NCI-H1417 treated with DMSO at 0.1 percent for 48 hours (cell line): ENCODE measurements at regions not wholly inside any gene's neighbourhood (a gene's known extent, or its start where the extent isn't known, plus 50 kb on each side); places are given as distances from the start of the nearest gene placed in this dataset.

ENCODE experiments used
- DNase-seq: peaks from one replicate; lab custom pipeline; 2025; lab: John Stamatoyannopoulos, UW

DNA sequence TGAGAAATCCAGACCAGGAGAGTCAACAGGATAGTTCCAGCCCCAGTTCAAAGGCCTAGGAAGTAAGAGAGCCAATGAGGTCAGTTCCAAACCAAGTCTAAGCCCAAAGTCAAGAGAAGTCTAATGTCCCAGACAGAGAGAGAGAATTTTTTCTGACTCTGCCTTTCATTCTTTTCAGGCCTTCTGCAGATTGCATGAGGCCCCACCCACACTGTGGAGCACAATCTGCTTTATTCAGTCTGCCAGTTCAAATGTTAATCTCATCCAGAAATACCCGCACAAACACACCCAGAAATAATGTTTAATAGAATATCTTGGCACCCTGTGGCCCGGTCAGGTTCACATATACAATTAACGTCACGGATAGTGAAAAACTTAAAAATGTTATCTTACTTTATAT is 962.4 kb upstream of the SOX9 start:
- DNase-seq: no peak

DNA sequence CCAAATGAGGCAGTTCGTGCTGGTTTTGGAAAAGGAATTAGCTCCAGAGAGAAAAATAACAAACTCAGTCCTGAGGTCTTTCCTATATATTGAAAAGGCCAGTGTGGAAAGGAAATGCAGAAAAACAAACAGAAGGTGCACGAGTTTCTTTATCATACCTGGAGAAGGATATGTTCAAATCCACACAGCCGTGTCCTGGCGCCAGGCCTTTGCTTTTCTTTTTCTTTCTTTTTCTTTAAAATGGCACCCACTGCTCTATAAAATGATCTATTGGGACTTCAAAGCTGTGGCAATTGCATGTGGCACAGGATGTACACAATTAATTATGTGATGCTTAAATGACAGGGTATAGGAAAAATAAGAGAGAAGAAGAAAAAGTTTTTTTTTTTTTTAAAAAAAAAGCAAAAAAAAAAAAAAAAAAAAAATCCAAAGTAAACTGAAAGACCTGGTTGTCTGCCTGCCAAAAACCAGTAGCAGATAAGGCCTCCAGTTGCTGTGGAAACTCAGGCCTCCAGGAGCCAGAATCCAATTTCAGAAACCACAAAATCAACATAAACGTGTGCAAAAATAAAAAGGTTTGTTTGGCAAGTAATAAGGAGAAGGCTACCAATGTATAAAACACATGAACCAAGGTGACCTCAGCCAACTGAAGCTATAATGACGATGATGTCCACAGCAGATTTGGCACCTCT is 957.6 kb upstream of the SOX9 start:
- peak; percentile 33 for DNase-seq

DNA sequence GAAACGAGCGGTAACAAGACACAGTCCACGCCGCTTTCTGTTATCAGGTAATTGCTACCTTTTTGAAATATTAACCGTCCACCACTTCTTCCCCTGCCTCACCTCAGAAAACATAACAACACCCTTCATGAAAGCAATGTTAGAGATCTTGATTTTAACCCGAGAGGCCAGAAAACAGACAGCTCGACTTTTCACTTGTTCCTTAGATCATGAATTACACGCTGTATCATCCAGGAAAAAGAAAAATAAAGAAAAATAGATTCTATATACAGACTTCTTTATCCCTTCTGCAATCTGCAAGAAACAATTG is 957.1 kb upstream of the SOX9 start:
- DNase-seq: no peak

DNA sequence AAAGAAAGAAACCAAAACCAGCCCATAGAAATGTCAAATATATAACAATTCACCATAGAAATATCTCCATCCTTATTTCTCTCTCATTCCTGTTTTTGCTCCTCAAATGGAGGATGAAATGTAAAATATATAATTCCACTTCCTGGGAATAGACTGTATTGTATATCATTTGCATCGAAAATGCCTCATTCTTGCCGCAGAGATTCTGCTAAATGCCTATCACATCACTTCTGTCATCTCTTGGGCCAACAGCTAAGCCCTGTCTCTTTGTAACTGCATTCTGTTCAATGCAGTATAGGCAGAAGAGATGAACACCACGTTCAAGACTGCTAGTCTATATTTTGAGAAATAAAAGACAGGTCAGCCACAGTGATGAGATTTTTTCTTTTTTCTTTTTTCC is 956.3 kb upstream of the SOX9 start:
- DNase-seq: no peak

DNA sequence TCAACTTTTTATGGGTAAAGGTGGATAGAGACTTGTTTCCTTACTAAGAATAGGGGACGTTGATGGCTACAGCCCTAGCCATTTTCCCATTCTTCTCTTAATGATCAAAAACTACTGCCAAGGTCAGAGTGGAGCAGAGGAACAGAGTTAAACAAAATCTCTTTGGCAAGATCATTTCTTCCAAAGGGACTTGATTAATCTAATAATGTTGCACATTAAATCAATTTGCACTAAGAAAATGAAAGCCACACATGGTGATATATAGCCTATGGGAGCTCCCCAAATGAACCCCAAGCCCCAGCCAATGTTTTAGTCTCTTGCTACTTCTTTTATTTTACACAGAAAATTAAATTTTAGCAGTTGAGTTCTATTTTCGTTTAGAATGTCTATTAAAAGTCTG is 954.5 kb upstream of the SOX9 start:
- DNase-seq: no peak

DNA sequence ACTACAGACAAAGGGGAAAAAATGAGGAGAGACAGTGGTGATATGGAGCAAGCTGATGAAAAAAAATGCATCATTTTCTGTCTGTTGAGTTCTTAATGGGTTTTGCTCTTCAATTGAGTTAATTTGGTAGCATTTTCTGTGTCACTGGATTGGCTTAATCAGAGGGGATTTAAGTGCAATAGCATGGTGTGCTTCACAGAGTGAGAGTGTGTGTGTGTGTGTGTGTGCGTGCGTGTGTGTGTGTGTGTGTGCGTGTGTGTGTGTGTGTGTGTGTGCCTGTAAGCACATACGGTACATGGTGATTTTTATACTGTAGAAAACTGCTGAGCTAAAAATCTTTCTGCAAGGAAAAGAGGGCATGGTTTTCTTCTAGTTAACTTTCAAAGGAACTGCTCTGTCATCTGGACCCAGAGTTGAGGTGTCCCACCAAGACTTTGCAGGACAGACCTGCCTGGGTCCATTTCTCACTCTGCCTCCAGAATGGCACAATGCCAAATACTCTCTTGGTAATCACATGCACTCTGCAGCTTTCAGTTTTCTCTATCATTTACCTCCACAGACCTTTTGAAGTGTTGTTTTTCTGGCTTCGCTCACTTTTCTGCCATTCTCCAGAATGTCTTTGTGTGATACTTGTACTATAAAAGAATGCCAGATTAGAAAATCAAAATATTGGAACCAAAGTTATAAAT is 952.6 kb upstream of the SOX9 start:
- no peak for DNase-seq

DNA sequence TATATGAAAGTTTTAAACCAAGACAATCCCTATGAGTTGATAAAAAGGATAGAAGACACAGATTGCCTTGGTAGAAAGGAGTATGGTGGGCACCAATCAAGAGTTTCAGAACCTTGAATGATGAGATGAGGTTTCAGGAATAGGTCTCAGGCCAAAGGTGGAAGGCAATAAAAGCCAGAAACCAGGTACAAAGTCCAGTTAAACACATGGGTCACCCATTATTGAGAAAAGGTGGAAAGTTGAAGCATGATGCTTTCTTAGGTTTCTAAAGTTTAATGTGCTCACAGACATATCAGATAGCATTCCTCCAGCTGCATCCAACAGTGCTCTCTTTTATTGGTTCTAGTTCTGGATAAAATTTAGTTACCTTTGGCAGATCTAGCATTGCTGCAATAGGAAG is 950.8 kb upstream of the SOX9 start:
- DNase-seq: no peak

DNA sequence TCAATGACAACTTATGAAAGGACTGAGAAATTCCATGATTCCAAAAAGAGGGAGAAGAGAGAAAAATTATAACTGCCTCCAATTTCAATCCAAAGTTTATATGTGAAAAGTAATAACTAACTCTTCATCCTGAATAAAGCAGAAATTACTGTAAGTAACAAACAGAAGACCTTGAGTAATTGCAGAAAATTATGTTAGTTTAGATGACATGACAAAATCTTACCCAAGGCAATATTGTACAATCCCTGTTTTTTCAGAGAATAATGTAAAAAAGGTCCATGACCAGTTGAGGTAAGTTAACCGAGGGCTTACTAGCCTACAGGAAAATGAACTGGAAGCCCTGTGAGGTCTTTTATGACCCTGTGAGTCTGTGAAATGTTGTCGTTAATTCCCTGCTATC is 949.5 kb upstream of the SOX9 start:
- DNase-seq: no peak

DNA sequence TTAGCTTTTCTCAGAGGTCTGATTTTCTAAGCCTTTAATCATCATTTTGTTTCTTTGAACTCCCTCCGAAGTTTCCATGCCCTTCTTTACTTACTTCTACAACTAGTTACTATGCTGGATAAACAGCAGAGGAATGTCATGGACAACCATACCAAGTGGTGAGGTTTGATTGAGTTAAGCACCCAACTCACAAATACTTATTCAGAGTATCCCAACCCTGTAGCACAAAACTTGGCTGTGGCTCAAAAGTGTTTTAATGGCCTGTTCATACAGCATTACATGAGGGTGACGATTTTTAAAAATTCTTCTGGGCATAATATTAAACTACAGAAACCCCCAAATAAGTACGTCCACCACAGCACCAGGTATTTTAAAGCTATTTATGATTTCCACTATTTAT is 946.8 kb upstream of the SOX9 start:
- DNase-seq: no peak

DNA sequence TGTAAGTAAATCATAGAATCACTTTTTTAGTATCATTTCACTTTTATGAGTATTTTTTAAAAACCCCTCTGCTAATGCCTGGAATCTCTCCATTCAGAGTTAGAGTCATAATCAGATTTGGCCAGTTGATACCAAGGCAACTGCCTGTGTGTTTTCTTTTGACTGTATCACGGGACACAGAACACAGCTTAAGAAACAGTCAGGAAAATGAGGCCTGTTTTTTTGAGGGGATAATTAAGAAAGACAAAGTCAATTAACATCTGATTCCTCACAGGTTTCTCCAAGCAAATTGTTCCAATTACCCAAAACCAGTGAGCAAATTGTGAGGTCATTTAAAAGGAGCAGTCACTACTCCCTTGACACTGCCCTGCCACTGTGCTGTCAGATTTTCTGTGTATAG is 944.5 kb upstream of the SOX9 start:
- DNase-seq: no peak

DNA sequence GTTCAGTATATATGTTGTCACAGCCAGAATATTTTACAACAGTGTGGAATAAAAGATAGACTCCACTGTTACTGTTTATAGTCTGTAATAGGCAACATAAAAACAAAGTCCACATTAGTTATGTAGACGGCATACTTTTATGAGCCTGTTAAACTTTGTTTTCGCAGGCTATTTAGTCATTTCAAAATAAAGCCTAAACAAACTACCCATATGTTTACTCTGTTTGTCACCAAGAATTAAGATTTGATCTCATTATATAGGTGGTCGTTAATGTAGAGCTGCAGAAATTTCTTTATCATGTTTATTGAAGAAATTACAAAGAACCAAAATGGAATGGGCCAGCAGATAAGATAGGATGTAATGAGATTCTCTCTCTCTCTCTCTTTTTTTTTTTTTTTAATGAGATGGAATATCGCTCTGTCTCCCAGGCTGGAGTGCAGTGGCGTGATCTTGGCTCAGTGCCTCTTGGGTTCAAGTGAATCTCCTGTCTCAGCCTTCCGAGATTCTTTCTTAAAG is 943.8 kb upstream of the SOX9 start:
- DNase-seq: no peak

DNA sequence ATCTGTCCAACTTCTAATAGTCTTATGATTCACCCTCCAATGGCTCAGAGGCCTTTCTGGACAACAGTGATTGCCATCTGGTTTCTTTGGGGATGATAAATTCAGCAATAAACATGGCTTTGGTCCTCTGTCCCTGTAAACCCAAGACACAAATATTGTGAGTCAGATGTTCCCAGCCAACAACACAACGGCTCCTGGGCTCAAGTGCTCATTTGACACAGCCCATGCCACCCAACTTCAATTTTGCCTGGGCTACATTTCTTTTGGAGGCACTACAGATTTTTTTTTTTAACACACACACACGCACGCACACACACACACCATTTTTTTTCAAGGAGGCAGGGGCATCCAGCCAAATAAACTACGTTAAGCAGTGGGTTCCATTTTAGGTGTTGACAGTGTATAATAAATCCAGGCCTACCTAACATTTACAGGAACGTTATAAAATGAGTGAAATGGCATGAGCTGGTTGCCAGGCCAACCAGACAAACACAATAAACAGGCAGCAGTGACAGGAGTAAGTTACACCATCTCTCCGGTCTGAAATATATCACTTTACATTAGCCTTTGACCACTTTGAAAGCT is 939.9 kb upstream of the SOX9 start:
- DNase-seq: no peak

DNA sequence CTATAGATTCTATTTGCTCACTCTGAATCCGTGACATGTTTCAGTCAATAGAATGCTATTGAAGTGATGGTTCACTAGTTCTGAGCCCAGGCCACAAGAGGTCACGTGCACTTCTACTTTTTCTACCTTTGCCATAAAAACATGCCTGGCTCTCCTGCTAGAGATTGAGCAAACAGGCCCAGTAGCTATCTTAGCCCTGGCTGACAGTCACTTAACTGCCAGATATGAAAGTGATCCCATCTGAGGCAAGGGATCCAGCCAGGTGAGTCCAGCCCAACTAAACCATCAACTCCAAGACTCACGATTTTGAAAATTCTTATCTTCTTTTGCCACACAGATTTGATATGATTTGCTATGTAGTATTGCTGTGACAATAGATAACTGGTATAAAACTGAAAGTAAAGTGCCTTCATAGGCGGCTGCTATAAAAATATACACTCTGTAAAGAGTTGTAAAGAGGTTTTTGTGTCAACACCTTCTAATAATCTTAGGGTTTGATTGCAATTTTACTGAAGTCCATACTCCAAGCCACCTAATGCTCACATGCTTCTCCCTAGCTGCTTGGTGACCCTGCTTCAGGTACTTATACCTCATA is 937.7 kb upstream of the SOX9 start:
- DNase-seq: no peak

DNA sequence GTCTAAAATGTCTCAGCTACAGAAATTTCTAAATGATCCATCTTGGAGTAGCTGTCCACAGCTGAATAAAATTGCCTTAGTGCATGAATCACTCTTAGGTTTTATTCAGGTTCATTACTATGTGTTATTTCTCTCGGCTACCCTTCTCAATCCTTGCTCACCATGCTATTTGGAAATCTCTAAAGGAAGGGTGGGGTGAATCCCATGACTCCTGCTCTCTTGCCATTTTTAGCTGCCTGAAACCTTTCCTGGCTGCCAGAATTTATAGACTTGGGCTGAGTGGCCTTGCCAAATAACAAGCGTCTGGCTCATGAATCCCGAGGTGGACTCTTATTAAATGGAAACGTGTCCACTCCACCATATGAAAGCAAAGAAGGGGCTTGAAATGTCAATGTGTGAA is 936.1 kb upstream of the SOX9 start:
- DNase-seq: no peak

DNA sequence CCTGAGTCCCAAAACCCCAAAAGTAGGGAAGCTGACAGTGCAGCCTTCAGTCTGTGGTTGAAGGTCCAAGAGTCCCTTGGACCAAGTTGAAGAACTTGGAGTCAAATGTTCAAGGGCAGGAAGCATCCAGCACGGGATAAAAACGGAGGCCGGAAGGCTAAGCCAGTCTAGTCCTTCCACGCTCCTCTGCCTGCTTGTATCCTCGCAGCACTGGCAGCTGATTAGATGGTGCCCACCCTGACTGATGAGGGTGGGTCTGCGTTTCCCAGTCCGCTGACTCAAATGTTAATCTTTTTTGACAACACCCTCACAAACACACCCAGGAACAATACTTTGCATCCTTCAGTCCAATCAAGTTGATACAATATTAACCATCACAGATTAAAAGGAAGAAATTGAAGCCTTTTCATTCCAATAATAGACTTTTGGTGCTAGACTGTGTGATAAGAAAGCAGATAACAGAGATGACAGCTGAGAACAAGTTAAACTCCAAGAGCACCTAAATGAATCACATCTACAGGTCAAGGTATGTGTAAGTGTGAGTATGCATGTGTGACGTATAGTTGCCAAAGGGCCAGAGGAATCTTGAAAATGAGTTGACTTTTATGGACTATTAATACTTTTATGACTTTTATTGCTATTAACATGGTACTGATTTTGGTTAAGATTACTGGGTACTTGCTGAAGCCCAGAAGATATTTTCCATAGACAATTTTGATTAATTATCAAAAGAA is 933.5 kb upstream of the SOX9 start:
- no peak for DNase-seq

DNA sequence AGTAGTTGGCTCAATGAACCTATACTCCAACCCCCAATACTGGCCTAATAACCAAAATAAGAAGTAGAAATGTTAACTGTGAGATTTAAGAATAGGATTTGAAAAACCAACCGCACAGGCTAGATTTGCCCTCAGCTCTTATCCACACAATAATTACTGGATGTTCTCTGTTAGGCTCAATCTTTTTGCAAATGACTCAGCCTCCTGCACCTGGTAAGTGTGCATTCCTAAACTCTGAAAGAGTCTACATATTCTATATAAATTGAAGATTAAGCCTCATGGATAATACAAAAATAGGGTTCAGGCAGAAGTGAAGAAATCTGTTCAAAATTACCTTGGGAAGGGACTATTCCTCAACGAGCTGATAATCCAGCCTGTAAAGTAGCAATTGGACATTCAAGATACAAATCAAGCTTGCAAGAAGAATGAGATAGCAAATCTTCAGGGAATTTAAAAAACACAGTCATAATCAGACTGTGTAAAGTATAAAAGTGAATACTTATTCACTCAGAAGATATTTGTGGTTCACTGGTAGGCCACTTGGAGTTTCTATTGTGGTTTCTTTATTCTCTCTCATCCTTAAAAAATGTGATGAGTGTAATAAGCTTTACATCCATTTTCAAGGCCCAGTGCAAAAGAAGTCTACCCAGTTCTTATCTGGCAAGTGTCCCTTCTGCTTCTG is 931.9 kb upstream of the SOX9 start:
- no peak for DNase-seq

DNA sequence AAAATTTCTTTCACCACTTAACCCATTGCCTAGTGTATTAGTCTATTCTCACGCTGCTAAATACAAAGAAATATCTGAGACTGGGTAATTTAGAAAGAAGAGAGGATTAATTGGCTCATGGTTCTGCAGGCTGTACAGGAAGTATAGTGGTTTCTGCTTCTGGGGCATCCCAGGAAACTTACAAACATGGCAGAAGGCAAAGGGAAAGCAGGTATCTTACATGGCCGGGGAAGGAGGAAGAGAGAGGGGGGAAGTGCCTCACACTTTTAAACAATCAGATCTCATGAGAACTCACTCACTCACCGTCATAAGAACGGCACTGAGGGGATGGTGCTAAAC is 931.4 kb upstream of the SOX9 start:
- no peak for DNase-seq

DNA sequence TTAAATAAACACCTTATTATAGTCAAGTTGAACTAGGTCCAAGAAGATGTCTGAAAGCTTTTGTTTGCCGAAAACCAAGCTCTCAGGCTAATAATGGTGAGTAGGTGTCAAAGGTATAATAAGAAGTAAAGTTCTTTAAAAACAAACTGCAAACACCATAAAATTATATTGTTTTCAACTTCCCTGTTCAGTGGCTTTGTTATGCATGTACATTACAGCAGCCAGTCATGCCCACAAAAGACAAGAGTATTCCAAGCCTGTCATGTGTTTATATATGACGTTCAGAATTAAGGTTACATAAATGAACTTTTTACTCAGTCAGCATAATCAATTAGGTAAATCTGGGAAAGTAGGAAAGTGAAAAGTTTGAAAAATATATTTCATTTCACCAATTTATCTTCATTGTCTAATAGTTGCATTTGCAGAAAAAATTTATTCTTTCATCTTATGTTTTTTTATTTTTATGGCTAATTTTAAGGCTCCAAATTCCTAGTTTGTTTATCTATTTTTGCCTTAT is 928.7 kb upstream of the SOX9 start:
- no peak for DNase-seq

DNA sequence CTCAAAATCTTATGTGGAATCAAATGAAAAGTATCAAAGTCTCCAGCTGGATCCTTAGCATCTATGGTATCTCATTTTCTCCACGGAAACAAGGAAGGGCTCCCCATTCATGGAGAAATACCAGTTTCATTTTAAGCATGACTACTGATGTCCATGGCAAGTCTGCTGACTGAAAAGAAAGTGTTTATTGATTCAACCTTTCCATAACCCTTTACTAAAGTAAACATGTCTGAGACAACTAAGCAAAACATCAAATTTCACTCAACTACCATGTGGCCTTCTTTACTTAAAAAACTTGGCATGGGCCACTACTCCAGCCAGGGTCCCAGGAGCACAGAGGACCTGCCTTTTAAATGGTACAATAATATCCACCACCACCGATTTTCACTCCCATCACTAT is 928.0 kb upstream of the SOX9 start:
- DNase-seq: no peak

DNA sequence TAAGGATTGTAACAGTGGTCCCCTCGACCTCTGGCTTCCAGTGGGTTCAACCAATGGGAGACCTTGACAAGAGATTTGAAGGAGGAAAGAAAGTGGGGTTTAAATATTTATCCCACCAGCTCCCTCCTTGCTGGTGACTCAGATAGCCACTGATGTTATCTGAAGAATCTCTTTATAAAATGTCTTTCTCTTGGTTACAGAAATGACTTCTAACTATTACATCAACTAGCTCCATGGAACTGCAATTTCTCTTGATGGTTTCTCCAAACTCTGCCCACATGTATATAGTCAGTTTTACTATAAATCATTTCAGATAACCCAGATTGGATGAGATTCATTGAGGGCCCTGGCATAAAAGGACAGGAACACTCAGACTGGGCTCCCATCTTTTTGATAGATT is 920.2 kb upstream of the SOX9 start:
- DNase-seq: no peak

DNA sequence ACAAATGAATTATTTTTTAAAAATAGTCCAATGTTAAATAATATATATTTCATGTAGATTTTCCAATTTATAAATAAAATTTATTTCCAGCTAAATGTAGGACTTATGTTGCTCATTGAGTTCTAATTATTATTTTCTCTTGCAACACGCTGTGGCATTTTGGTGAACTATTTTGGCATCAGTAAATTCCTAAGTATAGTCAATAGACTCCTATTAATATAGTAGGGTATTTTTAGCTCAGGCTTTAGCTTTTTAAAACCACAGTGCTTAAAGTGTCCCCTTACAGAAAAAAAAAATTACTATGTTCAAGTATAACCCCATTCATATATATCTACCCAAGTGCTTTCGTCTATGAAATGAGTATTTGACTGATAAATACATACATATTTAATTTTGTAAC is 919.2 kb upstream of the SOX9 start:
- DNase-seq: no peak

DNA sequence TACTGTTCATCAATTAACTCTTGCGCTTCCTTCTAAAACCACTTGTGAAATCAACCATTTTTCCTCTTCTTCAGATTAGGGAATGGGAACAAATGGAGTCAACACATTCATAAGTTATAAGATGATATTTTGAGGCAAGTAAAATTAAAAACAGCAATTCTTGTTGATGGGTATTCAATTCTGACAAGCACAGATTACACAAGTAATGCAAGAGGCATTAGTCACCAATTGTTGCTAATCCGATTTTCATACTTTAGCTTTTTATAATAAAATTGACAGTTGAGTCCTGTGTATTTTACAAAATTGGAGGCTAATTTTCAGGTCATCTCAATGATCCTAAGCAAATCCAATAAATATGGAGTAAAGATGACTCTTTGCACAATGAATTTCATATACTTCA is 918.4 kb upstream of the SOX9 start:
- no peak for DNase-seq
